HG02870 (cell line): ENCODE measurements at regions not wholly inside any gene's neighbourhood (a gene's known extent, or its start where the extent isn't known, plus 50 kb on each side); places are given as distances from the start of the nearest gene placed in this dataset.

ENCODE experiments used
- ATAC-seq: cut with Tn5 transposase; IDR thresholded peaks from one replicate; pipeline ENCODE4 v1.9.1; 2021; ENCODE audit warnings: mild to moderate bottlenecking, moderate library complexity; ENCODE audit not compliant: unreplicated experiment

DNA sequence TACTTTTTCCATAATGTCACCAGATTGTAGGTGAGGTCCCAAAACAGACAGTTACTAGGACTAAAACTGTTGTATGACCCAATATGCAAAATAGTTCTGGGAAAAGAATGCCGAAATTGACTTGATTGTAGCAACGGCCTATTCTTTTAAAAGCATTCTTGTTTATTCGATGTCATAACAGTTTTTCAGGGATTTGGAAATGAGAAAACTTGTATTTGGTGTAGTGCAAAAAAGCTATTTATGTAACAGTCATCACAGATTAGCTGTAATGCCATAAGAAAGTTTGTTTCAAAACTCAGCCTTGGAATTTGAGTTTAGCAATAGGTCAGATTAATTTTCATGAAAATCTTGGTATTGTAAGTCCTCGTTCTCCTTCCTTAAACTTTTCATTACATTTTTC, 69.2 kb upstream of the DIAPH2 start:
- ATAC-seq, result no peak

DNA sequence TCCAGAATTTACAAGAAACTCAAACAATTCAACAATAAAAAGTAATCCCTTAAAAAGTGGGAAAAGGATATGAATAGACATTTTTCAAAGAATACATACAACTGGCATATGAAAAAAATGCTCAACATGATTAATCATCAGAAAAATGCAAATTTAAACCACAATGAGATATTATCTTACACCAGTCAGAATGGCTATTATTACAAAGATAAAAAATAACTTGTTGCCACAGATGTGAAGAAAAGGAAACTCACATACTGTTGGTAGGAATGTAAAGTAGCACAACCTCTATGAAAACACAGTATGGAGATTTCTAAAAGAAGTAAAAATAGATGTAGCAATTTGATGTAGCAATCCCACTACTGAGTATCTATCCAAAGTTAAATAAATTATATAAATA, 65.1 kb upstream of the DIAPH2 start:
- ATAC-seq, result no peak

DNA sequence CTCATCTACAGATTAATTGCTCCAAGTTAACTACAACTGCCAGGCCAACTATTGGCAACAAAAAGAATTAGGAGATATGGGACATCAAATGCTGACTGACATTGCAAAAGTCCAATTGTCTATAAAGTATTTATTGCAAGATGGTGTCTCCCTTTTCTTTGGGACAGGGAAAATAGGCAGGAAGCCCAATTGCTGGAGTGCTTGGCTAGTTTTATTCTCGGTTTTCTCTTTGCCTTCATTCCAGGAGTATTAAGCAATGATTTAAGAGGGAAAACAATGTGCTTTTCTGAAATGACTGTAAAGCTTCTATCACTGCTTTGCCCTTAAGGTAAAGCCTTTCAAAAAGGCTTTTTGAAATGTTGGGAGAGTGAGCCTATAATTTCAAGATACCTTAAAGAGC, 62.8 kb upstream of the DIAPH2 start:
- ATAC-seq, result no peak
